ENCODE measurements at regions not wholly inside any gene's neighbourhood (a gene's known extent, or its start where the extent isn't known, plus 50 kb on each side); places are given as distances from the start of the nearest gene placed in this dataset.
"Not testable (repeated sequence)": the region's sequence is repeated elsewhere in the genome, so short reads cannot be mapped to it uniquely, and the experiment has no call there.

GRCh38 chr10:55793024-55793423 lies 568.0 kb downstream of the ZWINT start (continued):
- TF ChIP-seq, protein P1, sequence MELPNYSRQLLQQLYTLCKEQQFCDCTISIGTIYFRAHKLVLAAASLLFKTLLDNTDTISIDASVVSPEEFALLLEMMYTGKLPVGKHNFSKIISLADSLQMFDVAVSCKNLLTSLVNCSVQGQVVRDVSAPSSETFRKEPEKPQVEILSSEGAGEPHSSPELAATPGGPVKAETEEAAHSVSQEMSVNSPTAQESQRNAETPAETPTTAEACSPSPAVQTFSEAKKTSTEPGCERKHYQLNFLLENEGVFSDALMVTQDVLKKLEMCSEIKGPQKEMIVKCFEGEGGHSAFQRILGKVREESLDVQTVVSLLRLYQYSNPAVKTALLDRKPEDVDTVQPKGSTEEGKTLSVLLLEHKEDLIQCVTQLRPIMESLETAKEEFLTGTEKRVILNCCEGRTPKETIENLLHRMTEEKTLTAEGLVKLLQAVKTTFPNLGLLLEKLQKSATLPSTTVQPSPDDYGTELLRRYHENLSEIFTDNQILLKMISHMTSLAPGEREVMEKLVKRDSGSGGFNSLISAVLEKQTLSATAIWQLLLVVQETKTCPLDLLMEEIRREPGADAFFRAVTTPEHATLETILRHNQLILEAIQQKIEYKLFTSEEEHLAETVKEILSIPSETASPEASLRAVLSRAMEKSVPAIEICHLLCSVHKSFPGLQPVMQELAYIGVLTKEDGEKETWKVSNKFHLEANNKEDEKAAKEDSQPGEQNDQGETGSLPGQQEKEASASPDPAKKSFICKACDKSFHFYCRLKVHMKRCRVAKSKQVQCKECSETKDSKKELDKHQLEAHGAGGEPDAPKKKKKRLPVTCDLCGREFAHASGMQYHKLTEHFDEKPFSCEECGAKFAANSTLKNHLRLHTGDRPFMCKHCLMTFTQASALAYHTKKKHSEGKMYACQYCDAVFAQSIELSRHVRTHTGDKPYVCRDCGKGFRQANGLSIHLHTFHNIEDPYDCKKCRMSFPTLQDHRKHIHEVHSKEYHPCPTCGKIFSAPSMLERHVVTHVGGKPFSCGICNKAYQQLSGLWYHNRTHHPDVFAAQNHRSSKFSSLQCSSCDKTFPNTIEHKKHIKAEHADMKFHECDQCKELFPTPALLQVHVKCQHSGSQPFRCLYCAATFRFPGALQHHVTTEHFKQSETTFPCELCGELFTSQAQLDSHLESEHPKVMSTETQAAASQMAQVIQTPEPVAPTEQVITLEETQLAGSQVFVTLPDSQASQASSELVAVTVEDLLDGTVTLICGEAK (IDR thresholded peaks at IDR 0.05; ENCODE audit: borderline replicate concordance): no peak
- no peak for TF ChIP-seq PBX3 (IDR thresholded peaks at IDR 0.05; ENCODE audit: insufficient replicate concordance, low read depth, low read length)

DNA sequence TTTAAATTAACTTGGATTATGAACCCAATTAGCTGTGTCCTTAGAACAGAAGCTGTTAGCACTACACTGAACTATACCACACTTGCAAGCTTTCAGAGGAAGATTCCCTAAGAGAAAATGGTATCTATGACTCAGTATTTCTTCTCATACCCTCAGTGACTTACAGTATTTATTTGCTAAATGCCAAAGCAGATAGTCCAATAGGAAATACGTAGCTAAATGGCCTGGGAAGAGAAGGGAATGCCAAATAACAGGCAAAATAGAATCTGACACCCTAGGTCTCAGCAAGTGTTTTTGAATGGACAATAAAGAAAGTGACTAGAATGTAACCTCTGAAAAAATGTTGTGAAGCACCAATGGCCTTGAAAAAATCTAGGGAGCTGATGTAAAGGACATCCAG lies 570.8 kb downstream of the ZWINT start:
- RAD21 ChIA-PET (ENCODE audit: unreplicated experiment); H3K9me3 ChIP-seq (replicated peaks; ENCODE audit: control insufficient read depth, insufficient read depth, low read length); H3K36me3 ChIP-seq (ENCODE audit: control insufficient read depth in 2 of 2, insufficient read depth in 2 of 2, low read length in 1 of 2); H4K20me1 ChIP-seq (ENCODE audit: control insufficient read depth, insufficient read depth); H3K4me3 ChIP-seq; H3K27me3 ChIP-seq (replicated peaks in 1 of 2; ENCODE audit: control insufficient read depth in 2 of 2, insufficient read depth in 2 of 2, low read length in 1 of 2); FAIRE-seq; CTCF ChIA-PET; ATAC-seq; intact Hi-C loops (cut with micrococcal nuclease; ENCODE audit: unreplicated experiment); DNase-seq (ENCODE audit: low read depth, low spot score); H3K4me2 ChIP-seq (ENCODE audit: control insufficient read depth, insufficient read depth); H2AFZ ChIP-seq (ENCODE audit: control insufficient read depth, low read depth, low read length); H3K4me1 ChIP-seq (ENCODE audit: control insufficient read depth, insufficient read depth, low read length); BruUV-seq (replicated peaks); H3K27ac ChIP-seq (ENCODE audit: control insufficient read depth, insufficient read depth); SMC1A ChIA-PET (ENCODE audit: uncharacterized antibody, unreplicated experiment); H3K9ac ChIP-seq (ENCODE audit: control insufficient read depth, insufficient read depth, low read length); H3K79me2 ChIP-seq (ENCODE audit: control insufficient read depth, insufficient read depth, low read length); in situ Hi-C loops (cut with MboI); POLR2A ChIA-PET: not testable (repeated sequence)
- WGBS (ENCODE audit: insufficient coverage, insufficient replicate concordance, low lambda C conversion rate, missing lambda C conversion rate): 0% methylated on average over 1 of the region's 1 CpG
